H1 (cell line): ENCODE measurements at regions not wholly inside any gene's neighbourhood (a gene's known extent, or its start where the extent isn't known, plus 50 kb on each side); places are given as distances from the start of the nearest gene placed in this dataset.

Source experiments
- CTCF ChIA-PET: fragments of 300-600 bp; sonication (Branson Sonifier 250); formaldehyde crosslinking; loops from one replicate; lab custom pipeline; 2021; ENCODE audit not compliant: partially characterized antibody; lab: Charles Lee
- POLR2A ChIA-PET: fragments of 300-600 bp; sonication (Branson Sonifier 250); formaldehyde crosslinking; loops from one replicate; lab custom pipeline; 2021; ENCODE audit warnings: inconsistent platforms; ENCODE audit not compliant: partially characterized antibody; lab: Charles Lee
- DNase-seq, 2 experiments: peaks; one replicate each; pipeline versions ENCODE4 v3.0.0 to v3.0.0-alpha.2; 2010 to 2022; ENCODE audit warnings: low spot score in 2 of 2, low read depth in 1 of 2, mixed read lengths in 1 of 2
- FAIRE-seq: peaks from 2 replicates; lab custom pipeline; 2011; peaks lifted over from hg19 to GRCh38; lab: Jason Lieb, UNC
- H2AFZ ChIP-seq: 2 replicates; pipeline ENCODE4 v1.8.1; 2012; ENCODE audit warnings: low read length, inconsistent platforms
- H2AK5ac ChIP-seq: 2 replicates; pipeline ENCODE4 v1.6.1; 2013; ENCODE audit warnings: low read depth, low read length
- H2BK120ac ChIP-seq: replicated peaks from 2 replicates; pipeline ENCODE3; 2013; ENCODE audit warnings: low read depth, low read length, inconsistent platforms
- H2BK12ac ChIP-seq: 2 replicates; pipeline ENCODE4 v1.6.1; 2013; ENCODE audit warnings: low read depth, low read length
- H2BK15ac ChIP-seq: 2 replicates; pipeline ENCODE4 v1.6.1; 2013; ENCODE audit warnings: low read length
- H2BK20ac ChIP-seq: 2 replicates; pipeline ENCODE4 v1.6.1; 2013; ENCODE audit warnings: low read length
- H2BK5ac ChIP-seq: 2 replicates; pipeline ENCODE4 v1.6.1; 2013; ENCODE audit warnings: low read depth, low read length
- H3K14ac ChIP-seq: 2 replicates; pipeline ENCODE4 v1.6.1; 2013; ENCODE audit warnings: inconsistent platforms; ENCODE audit not compliant: insufficient read length
- H3K18ac ChIP-seq: 2 replicates; pipeline ENCODE4 v1.6.1; 2013; ENCODE audit warnings: low read length; ENCODE audit errors: extremely low read depth
- H3K23ac ChIP-seq: 2 replicates; pipeline ENCODE4 v1.6.1; 2013; ENCODE audit warnings: inconsistent platforms; ENCODE audit not compliant: insufficient read length
- H3K23me2 ChIP-seq: 2 replicates; pipeline ENCODE4 v1.6.1; 2013; ENCODE audit warnings: low read depth, low read length
- H3K27ac ChIP-seq: 2 replicates; pipeline ENCODE4 v1.6.1; 2011; ENCODE audit warnings: low read depth, low read length, inconsistent platforms
- H3K27me3 ChIP-seq, 4 experiments: replicated peaks in 1 of 4; 1 replicate in 1 of 4; 2 replicates in 3 of 4; pipeline versions ENCODE4 v1.6.1 to v1.8.1; 2011 to 2013; ENCODE audit warnings: low read length in 3 of 4, mild to moderate bottlenecking in 3 of 4, inconsistent platforms in 2 of 4, mixed read lengths in 2 of 4, moderate library complexity in 1 of 4; ENCODE audit not compliant: control insufficient read depth in 3 of 4, insufficient read depth in 3 of 4; ENCODE audit errors: extremely low read depth in 1 of 4
- H3K36me3 ChIP-seq, 4 experiments: 2 replicates each; pipeline versions ENCODE4 v1.6.1 to v1.8.1; 2011 to 2013; ENCODE audit warnings: mild to moderate bottlenecking in 4 of 4, low read length in 3 of 4, moderate library complexity in 2 of 4, control low read depth in 1 of 4, inconsistent platforms in 1 of 4; ENCODE audit not compliant: insufficient read depth in 4 of 4, control insufficient read depth in 2 of 4
- H3K4ac ChIP-seq: replicated peaks from 2 replicates; pipeline ENCODE3; 2013; ENCODE audit warnings: low read length, low read depth, mixed read lengths, inconsistent platforms; ENCODE audit not compliant: insufficient read length
- H3K4me1 ChIP-seq, 4 experiments: replicated peaks in 1 of 4; 1 replicate in 1 of 4; 2 replicates in 3 of 4; pipeline versions ENCODE4 v1.6.1 to v1.8.1; 2011 to 2013; ENCODE audit warnings: low read length in 3 of 4, inconsistent platforms in 2 of 4, mixed read lengths in 1 of 4; ENCODE audit not compliant: insufficient read depth in 4 of 4, control insufficient read depth in 3 of 4
- H3K4me2 ChIP-seq, 2 experiments: 2 replicates each; pipeline versions ENCODE4 v1.6.1 to v1.8.1; 2011 to 2013; ENCODE audit warnings: low read depth in 2 of 2, low read length in 2 of 2, control low read depth in 1 of 2, inconsistent platforms in 1 of 2, mild to moderate bottlenecking in 1 of 2; ENCODE audit not compliant: insufficient read depth in 1 of 2
- H3K4me3 ChIP-seq, 4 experiments: fragments of 200-600, 300-600 bp in 1 of 4; sonication (generic), shearing (Covaris generic), sonication (Bioruptor Twin) in 1 of 4; 2 replicates each; pipeline versions ENCODE4 v1.5.1 to v1.8.1; 2011 to 2016; ENCODE audit warnings: low read length in 4 of 4, low read depth in 3 of 4, control low read depth in 2 of 4, inconsistent platforms in 2 of 4, mild to moderate bottlenecking in 2 of 4, mixed read lengths in 1 of 4, moderate library complexity in 1 of 4; ENCODE audit not compliant: insufficient read depth in 2 of 4; ENCODE audit errors: extremely low read depth in 1 of 4
- H3K56ac ChIP-seq: replicated peaks from 2 replicates; pipeline ENCODE3; 2013; ENCODE audit warnings: low read depth, mild to moderate bottlenecking, mixed read lengths, low read length, inconsistent platforms; ENCODE audit not compliant: insufficient read length
- H3K79me1 ChIP-seq: 2 replicates; pipeline ENCODE4 v1.6.1; 2013; ENCODE audit warnings: low read depth, low read length, control low read depth
- H3K79me2 ChIP-seq, 2 experiments: 2 replicates each; pipeline versions ENCODE4 v1.6.1 to v1.8.1; 2012 to 2013; ENCODE audit warnings: low read length in 2 of 2, mild to moderate bottlenecking in 2 of 2, inconsistent platforms in 1 of 2; ENCODE audit not compliant: insufficient read depth in 2 of 2, control insufficient read depth in 1 of 2
- H3K9ac ChIP-seq, 4 experiments: replicated peaks in 1 of 4; 1 replicate in 1 of 4; 2 replicates in 3 of 4; pipeline versions ENCODE4 v1.6.1 to v1.8.1; 2011 to 2013; ENCODE audit warnings: low read depth in 3 of 4, low read length in 3 of 4, control low read depth in 2 of 4, mild to moderate bottlenecking in 2 of 4, moderate library complexity in 2 of 4, inconsistent platforms in 1 of 4; ENCODE audit errors: extremely low read depth in 1 of 4
- H3K9me3 ChIP-seq, 2 experiments: 2 replicates each; pipeline versions ENCODE4 v1.6.1 to v1.8.1; 2012 to 2013; ENCODE audit warnings: mild to moderate bottlenecking in 2 of 2, moderate library complexity in 2 of 2, control low read depth in 1 of 2, inconsistent platforms in 1 of 2, low read depth in 1 of 2, low read length in 1 of 2, mixed read lengths in 1 of 2; ENCODE audit not compliant: insufficient read depth in 2 of 2
- H4K20me1 ChIP-seq, 2 experiments: replicated peaks in 1 of 2; 2 replicates each; pipeline versions ENCODE3 to v1.8.1; 2011 to 2013; ENCODE audit warnings: inconsistent platforms in 2 of 2, low read length in 2 of 2, mild to moderate bottlenecking in 1 of 2; ENCODE audit not compliant: insufficient read depth in 2 of 2, control insufficient read depth in 1 of 2
- H4K5ac ChIP-seq: 2 replicates; pipeline ENCODE4 v1.6.1; 2013; ENCODE audit warnings: low read length, low read depth, mixed read lengths, inconsistent platforms; ENCODE audit not compliant: insufficient read length
- H4K8ac ChIP-seq: 2 replicates; pipeline ENCODE4 v1.8.0; 2013; ENCODE audit warnings: mild to moderate bottlenecking, moderate library complexity, low read length, inconsistent platforms; ENCODE audit not compliant: insufficient read depth; ENCODE audit errors: extremely low read depth
- H4K91ac ChIP-seq: replicated peaks from 2 replicates; pipeline ENCODE3; 2013; ENCODE audit warnings: low read length, mixed read lengths, inconsistent platforms; ENCODE audit not compliant: insufficient read length
- ASH2L ChIP-seq: fragments of 200-600, 300-600 bp; sonication (generic); IDR thresholded peaks from one replicate; pipeline ENCODE4 v1.7.1; 2017; ENCODE audit warnings: low read length
- BCL11A ChIP-seq, 2 experiments: IDR thresholded peaks; one replicate each; pipeline ENCODE4 v1.6.1; 2011; ENCODE audit warnings: low read depth in 2 of 2, low read length in 2 of 2, mild to moderate bottlenecking in 2 of 2
- EGR1 ChIP-seq: IDR thresholded peaks from 2 replicates; pipeline ENCODE4 v1.6.1; 2011; ENCODE audit warnings: low read depth, low read length, borderline replicate concordance
- FOSL1 ChIP-seq: IDR thresholded peaks from 2 replicates; pipeline ENCODE4 v1.6.1; 2011; ENCODE audit warnings: mild to moderate bottlenecking, low read depth, low read length, moderate library complexity; ENCODE audit not compliant: insufficient read depth
- HDAC2 ChIP-seq, 2 experiments: fragments of 300-600 bp in 1 of 2; sonication (generic) in 1 of 2; IDR thresholded peaks; 2 replicates each; pipeline ENCODE4 v1.6.1; 2011 to 2012; ENCODE audit warnings: low read depth in 2 of 2, low read length in 2 of 2, mild to moderate bottlenecking in 2 of 2, moderate library complexity in 2 of 2, borderline replicate concordance in 1 of 2, inconsistent platforms in 1 of 2
- JUND ChIP-seq: IDR thresholded peaks from 2 replicates; pipeline ENCODE4 v1.6.1; 2011; ENCODE audit warnings: mild to moderate bottlenecking, improper control_type of control experiment, low read length
- NRF1 ChIP-seq: IDR thresholded peaks from 2 replicates; pipeline ENCODE4 v1.6.1; 2011; ENCODE audit warnings: mild to moderate bottlenecking, low read depth, low read length, improper control_type of control experiment
- POLR2AphosphoS5 ChIP-seq: IDR thresholded peaks from 2 replicates; pipeline ENCODE4 v1.6.1; 2011; ENCODE audit warnings: low read depth, low read length
- POU5F1 ChIP-seq: IDR thresholded peaks from 2 replicates; pipeline ENCODE4 v1.6.1; 2011; ENCODE audit warnings: low read depth, mild to moderate bottlenecking, low read length, moderate library complexity
- RBBP5 ChIP-seq: IDR thresholded peaks from 2 replicates; pipeline ENCODE4 v1.7.1; 2012; ENCODE audit warnings: low read depth, mild to moderate bottlenecking, inconsistent platforms, low read length, moderate library complexity, borderline replicate concordance
- SP4 ChIP-seq: IDR thresholded peaks from 2 replicates; pipeline ENCODE4 v1.6.1; 2012; ENCODE audit warnings: low read length, inconsistent platforms
- TAF1 ChIP-seq: IDR thresholded peaks from 2 replicates; pipeline ENCODE4 v1.6.1; 2011; ENCODE audit warnings: mild to moderate bottlenecking, low read depth, low read length
- TEAD4 ChIP-seq: IDR thresholded peaks from 2 replicates; pipeline ENCODE4 v1.6.1; 2012; ENCODE audit warnings: low read depth, low read length, inconsistent platforms, mixed read lengths
- ZNF274 ChIP-seq: IDR thresholded peaks from 2 replicates; pipeline ENCODE4 v1.7.0; 2012; ENCODE audit warnings: low read length, borderline replicate concordance; ENCODE audit errors: extremely low read depth
- WGBS, 2 experiments: shearing (Covaris generic) in 1 of 2; methylation state at CpG; one replicate each; pipeline versions ENCODE4 v1.1.6 to v1.1.7; 2013 to 2015; ENCODE audit warnings: low lambda C conversion rate in 2 of 2, mixed read lengths in 2 of 2, inconsistent platforms in 1 of 2, low coverage in 1 of 2, missing lambda C conversion rate in 1 of 2; ENCODE audit not compliant: insufficient replicate concordance in 2 of 2, insufficient coverage in 1 of 2, insufficient read length in 1 of 2; ENCODE audit errors: extremely low coverage in 1 of 2, missing lambda C conversion rate in 1 of 2; 5-methylcytosine and 5-hydroxymethylcytosine counted together
- TF ChIP-seq, protein P1 (sequence below): IDR thresholded peaks from 2 replicates; pipeline ENCODE4 v1.6.1; 2012; ENCODE audit warnings: inconsistent platforms

DNA sequence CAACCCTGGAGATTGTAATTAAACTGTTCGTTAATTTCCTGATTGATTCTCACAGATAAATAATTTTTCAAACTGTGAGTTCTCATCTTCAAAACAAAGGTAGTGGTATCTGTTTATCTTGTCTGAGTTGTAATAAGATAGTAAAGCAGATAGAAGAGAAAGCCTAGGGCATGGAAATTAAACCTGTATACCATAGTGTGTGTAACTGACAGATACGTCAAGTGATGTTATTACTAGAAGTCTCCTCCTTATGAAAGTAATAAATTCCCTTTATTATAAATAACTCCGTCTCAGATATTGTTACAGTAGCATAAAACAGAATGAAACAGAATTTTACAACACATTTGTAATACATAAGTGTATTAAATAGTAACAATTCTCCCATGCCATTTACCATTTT lies 1065.1 kb downstream of the SLITRK1 start:
- H3K18ac ChIP-seq: no peak overlapping the region
- H3K4ac ChIP-seq: no peak overlapping the region
- no peaks in the 10 kb centered on the region for H3K23me2 ChIP-seq
- H2BK5ac ChIP-seq: no peak overlapping the region
- H4K20me1 ChIP-seq: no peaks in the 10 kb centered on the region
- no peak overlapping the region for H3K56ac ChIP-seq
- H3K4me3 ChIP-seq: no peak overlapping the region
- no peaks in the 10 kb centered on the region for H3K79me1 ChIP-seq
- H3K23ac ChIP-seq: no peak overlapping the region
- no peaks in the 10 kb centered on the region for H3K27me3 ChIP-seq
- H2AFZ ChIP-seq: no peak overlapping the region
- no peak overlapping the region for H2BK15ac ChIP-seq
- no peaks in the 10 kb centered on the region for H3K36me3 ChIP-seq
- no peak overlapping the region for H2BK20ac ChIP-seq
- H3K14ac ChIP-seq: no peak overlapping the region
- ChIA-PET POLR2A (no interaction called here), CTCF (no interaction called here)
- H3K27ac ChIP-seq: no peak overlapping the region
- no peak overlapping the region for H4K91ac ChIP-seq
- WGBS, 2 experiments: 82% methylated on average over 3 of the region's 3 CpGs; no CpG with 5 or more reads in 1 of the 2 experiments
- H2BK12ac ChIP-seq: no peak overlapping the region
- H4K8ac ChIP-seq: no peak overlapping the region
- no peaks in the 10 kb centered on the region for H3K79me2 ChIP-seq
- H3K4me2 ChIP-seq: no peak overlapping the region
- H3K9ac ChIP-seq: no peak overlapping the region
- DNase-seq (no peak), FAIRE-seq (no peak)
- no peaks in the 10 kb centered on the region for H3K9me3 ChIP-seq
- no peaks in the 10 kb centered on the region for H3K4me1 ChIP-seq
- no peak overlapping the region for H2AK5ac ChIP-seq
- no peak overlapping the region for H2BK120ac ChIP-seq
- no peak overlapping the region for H4K5ac ChIP-seq
- no peak for TF ChIP-seq ZNF274
- TF ChIP-seq RBBP5: no peak
- TF ChIP-seq NRF1: no peak
- TF ChIP-seq TAF1: no peak
- no peak for TF ChIP-seq POU5F1
- TF ChIP-seq TEAD4: no peak
- TF ChIP-seq, protein P1, sequence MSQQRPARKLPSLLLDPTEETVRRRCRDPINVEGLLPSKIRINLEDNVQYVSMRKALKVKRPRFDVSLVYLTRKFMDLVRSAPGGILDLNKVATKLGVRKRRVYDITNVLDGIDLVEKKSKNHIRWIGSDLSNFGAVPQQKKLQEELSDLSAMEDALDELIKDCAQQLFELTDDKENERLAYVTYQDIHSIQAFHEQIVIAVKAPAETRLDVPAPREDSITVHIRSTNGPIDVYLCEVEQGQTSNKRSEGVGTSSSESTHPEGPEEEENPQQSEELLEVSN: no peak
- TF ChIP-seq EGR1: no peak
- no peak for TF ChIP-seq POLR2AphosphoS5
- no peak for TF ChIP-seq ASH2L
- TF ChIP-seq FOSL1: no peak
- TF ChIP-seq JUND: no peak
- no peak for TF ChIP-seq HDAC2 (IDR thresholded peaks at IDR 0.05; ENCODE audit: borderline replicate concordance in 1 of 2, low read depth in 2 of 2, low read length in 2 of 2)
- TF ChIP-seq SP4: no peak
- TF ChIP-seq BCL11A (IDR thresholded peaks at IDR 0.05; ENCODE audit: low read depth in 2 of 2, low read length in 2 of 2): no peak
